HG03439 (cell line): ENCODE measurements at regions not wholly inside any gene's neighbourhood (a gene's known extent, or its start where the extent isn't known, plus 50 kb on each side); places are given as distances from the start of the nearest gene placed in this dataset.
"Not testable (repeated sequence)": the region's sequence is repeated elsewhere in the genome, so short reads cannot be mapped to it uniquely, and the experiment has no call there.

ENCODE experiments used
- ATAC-seq: cut with Tn5 transposase; IDR thresholded peaks from one replicate; pipeline ENCODE4 v1.9.1; 2021; ENCODE audit warnings: mild to moderate bottlenecking, moderate library complexity; ENCODE audit not compliant: unreplicated experiment

- ATAC-seq = no peak
Observed at GRCh38 chr1:195763907-195764374, 844.3 kb downstream of the KCNT2 start.

DNA sequence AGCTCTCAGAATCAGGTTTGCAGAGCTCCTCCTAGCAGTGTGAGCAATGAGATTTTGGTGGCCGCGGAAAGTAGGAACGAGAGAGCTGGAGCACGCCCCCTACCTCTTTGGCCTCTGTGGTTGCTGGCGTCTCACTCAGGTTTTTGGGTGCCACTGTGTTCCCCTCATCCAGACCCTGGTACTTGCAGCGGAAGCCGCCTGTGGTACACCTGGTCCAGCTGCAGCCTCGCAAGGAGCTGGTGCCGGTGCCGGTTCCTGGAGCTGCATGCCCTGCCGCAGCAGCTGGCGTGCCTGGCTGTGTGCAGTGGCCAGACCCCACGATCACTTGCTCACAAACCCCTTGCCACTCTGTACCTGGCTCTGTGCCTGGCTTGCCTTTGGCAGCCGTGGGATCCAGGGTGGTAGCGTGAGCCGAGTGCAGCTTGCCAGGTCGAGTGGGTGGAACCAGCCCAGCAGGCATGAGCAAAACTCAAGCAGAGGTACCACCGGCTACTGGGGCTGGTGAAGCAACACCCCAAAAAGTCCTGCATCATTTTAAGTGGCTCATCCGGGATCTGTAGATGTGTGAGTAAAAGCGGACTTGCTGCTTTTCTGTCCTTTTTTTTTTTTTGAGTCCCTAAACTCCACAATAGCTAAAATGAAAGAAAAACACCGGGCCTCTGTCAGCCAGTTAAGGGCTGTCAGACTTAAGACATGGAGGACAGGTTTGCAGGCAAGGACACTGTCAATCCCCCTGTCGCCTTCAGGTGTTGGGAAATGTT, 844.9 kb downstream of the KCNT2 start:
- no peak for ATAC-seq

DNA sequence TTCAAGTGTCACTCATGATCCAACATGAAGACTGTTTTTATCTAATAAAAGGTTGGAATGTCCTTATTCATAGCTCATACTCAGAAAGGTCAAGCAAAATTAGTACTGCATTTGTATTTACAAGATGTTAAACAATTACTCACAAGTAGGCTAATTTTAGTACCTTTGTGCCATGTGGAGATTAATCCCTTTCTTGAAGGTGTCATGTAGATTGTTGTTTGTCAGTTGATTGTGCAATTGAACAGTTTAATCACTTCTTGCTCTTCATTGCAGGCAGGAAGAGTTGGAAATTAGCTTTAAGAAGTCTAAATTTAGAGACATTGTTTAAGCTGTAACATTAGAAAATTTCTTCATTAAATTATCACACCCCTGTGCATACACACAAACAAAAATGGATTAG, 847.1 kb downstream of the KCNT2 start:
- no peak for ATAC-seq

DNA sequence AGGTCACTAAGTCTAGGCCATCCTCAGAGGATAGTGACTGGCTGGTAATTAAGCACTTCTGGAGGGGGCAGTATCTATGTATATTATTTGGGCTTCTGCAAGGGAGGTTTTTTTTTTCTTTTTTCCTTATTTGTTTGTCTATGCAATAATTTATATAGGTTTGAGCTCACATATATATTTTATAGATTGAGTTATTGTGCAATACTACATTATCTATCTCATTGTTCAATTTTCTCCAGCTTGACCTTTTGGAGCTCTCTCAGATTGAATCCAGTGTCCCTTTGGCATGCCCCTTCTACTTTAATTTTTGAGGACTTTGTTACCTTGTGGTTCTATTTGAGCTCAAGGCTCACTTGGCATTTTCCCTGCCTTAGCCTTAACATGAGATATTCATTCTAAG, 852.1 kb downstream of the KCNT2 start:
- no peak for ATAC-seq

DNA sequence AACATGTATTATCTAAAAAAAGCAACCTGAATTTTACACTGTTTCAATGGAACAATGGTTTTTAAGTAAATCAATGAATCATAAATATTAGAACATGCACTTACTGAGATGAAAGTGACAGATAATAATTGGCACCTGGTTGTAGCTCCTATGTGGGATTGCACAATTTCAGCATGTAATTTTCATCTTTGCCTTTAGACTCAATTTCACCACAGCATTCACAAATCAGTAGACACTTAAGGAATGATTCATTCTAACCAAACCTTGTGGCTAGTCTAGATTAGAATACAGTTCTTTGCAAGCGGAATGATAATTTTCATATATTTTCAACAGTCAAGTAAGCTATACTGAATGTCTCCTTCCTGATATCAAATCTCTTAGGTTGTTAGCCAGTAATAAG, 853.4 kb downstream of the KCNT2 start:
- no peak for ATAC-seq

GRCh38 chr1:195754303-195754702, 853.9 kb downstream of the KCNT2 start:
- ATAC-seq = no peak

DNA sequence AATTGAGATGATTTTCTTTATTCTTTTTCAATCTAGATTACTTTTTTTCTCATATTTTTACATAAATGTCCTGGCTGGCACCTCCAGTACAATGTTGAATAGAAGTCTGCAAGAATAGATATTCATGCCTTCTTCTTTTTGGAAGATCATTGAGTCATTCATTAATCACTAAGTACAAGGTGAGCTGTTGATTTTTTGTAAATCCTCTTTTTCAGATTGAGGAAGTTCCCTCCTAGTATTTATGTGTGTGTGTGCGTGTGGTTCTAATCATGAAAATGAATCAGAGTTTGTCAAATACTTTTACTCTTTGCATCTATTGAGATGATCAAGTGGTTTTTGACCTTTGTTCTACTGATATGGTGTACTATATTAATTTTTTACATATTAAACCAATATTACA, 859.3 kb downstream of the KCNT2 start:
- no peak for ATAC-seq

DNA sequence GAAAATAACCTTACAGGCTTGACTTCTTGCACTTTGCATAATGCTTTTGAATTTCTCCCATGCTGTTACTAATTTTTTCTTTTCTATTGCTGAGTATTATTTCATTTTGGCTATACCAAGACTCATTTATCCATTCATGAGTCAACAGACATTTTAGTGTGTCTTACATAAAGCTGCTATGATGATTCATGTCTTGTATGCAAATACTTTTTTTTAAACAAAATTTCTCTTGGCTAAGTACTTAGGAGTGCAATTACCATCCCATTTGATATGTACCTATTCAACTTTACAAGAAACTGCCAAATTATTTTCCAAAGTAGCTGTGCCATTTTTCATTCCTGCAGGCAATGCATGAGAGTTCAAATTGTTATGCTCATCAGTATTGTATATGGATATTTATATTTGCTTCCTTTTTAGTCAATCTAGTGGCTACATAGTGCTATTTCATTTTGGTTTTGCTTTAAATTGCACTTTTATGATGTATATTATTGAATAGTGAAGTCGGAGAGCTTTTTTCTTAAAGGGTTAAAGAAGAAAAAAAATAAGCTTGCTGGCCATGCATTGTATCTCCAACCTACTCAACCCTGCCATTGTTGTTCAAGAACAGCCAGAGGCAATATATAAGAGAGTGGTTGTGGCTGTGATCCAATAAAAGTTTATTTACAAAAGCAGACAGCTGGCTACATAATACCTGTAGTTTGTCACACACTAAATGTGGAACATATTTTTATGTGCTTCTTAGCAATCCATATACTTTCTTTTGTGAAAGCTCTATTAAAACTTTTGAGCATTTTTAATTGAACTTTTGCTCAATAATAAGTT, 862.8 kb downstream of the KCNT2 start:
- ATAC-seq = no peak

DNA sequence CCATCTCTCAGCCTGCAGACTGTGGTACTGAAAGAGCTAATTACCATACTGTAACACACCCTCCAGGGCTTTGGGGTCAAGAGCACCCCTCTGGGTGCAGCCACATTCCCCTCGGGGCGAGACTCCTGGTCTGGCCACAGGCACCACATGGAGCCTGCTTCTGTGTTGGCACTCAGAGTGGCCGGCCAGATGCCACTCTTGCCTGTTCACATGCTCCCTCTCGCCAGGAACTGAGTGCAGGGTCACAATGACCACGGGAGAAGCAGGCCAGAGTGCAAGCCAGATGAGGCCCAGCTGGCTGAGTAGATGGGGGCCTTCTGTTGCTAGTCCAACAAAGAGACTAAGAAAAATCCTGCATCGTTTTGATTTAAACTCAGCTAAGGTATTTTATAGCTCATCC, 864.0 kb downstream of the KCNT2 start:
- ATAC-seq = no peak

- ATAC-seq = no peak
Observed at GRCh38 chr1:195740862-195741261, 867.4 kb downstream of the KCNT2 start.

GRCh38 chr1:195738966-195739650, 869.1 kb downstream of the KCNT2 start:
- ATAC-seq = no peak

DNA sequence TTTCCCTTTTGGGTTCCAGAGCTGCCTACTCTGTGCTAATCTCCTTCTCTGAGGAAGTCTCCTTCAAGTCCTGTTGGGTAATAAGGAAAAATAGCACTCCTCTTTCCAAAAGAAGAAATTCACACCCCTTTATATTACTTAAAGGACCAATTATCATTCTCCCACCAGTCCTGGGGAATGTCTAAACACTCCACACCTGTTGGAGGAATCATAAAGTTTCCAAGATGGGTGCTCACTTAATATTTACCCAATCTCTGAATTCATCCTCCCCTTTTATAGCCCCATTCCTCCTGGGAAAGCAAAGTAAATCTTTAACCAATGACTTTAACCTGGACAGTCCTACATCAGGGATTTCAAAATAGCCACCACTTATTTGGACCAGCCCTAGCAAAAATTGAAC, 873.1 kb downstream of the KCNT2 start:
- no peak for ATAC-seq

DNA sequence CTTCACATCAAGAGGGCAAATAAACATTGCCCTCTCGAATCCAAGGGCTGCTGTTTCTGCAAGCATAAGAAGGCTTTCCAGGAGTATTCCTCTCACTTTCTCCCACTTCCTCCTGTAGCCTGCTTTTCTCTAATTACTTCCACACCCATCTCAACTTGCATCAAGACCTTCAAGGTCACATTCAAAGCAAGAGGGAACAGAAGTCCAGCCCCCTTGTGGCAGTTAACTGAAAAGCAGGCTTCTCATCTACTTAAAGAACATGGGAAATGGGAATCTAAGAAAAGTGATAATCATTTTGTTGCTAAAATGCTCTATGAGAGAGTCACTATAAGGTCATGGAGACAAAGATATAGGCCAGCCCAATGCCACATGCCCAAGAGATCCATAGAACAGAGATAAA, 874.4 kb downstream of the KCNT2 start:
- peak; percentile 69 for ATAC-seq

DNA sequence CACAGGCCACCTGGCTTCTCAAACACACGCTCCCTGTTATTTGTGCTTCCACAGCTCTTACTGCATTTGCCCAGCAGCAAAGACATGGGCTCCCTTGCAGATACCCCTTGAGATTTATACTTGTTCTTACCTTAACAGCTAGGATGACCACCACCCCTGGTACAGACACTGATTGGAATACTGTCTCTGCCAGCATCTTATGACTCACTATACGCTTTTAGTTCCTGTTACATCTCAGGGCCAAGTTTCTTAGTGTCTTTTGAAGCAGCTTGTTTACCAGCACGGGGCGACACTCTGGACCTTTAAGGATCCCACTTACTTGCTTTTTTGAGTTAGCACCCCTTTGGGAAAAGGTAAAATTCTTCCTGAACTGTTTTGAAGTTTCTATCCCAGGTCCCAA, 874.8 kb downstream of the KCNT2 start:
- no peak for ATAC-seq

DNA sequence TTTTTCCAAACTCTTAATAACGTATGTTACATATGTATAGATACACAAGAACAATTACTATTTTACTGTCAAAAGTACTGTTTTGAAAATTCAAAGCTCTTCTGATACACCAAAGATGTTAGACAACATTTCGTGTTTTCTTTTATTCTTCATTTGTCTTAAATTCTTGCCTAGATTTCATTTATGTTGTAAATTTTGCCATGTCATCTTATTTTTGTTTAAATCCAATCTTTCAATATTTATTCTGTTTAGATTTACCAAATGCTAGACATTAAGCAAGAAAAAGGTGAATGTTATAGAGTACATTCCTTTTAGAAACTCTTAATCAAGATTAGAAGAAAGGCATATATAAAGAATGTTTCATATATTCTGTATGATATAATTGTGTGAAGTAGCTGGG, 876.9 kb downstream of the KCNT2 start:
- ATAC-seq = no peak

DNA sequence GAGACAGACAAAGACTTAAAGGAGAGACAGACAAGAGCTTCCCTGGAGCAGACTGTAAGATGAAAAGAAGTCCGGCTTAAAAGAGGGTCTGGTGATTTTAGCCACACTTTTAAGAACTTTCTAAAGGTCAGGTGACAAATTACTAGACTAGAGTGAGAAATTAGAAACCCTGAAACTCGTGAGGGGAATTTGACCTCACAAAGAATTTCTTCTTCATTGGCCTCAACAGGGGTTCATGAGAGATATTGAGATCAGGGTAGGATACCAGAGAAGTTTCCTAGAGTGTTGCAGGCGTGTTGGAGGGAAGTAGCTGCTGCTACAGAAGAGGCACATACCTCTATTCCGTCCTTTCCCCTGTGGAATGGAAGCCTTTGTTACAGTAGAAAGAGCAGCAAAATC, 884.4 kb downstream of the KCNT2 start:
- no peak for ATAC-seq

DNA sequence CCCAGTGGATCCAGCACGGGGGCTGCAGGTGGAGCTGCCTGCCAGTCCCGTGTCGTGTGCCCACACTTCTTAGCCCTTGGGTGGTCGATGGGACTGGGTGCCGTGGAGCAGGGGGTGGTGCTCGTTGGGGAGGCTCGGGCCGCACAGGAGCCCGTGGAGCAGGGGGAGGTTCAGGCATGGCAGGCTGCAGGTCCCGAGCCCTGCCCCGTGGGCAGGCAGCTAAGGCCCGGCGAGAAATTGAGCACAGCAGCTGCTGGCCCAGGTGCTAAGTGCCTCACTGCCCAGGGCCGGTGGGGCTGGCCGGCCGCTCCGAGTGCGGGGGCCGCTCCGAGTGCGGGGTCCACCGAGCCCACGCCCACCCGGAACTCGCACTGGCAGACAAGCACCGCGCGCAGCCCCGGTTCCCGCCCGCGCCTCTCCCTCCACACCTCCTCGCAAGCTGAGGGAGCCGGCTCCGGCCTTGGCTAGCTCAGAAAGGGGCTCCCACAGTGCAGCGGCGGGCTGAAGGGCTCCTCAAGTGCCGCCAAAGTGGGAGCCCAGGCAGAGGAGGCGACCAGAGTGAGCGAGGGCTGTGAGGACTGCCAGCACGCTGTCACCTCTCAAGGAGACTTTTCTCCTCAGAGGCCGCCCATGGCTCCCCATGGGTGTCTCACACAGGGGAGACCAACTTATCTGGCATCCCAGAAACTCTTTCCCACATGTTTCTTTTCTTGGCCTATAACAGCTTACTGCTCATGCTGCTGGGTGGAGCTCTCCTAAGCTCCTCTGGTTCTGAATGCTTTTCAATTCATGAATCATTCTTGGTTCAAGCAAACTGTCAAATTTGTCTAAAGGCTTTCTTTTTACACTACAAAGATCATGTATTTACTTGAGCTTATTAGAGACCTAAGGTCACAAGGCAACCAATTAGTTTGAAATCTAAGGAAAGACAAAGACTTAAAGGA, 885.1 kb downstream of the KCNT2 start:
- ATAC-seq = not testable (repeated sequence)

DNA sequence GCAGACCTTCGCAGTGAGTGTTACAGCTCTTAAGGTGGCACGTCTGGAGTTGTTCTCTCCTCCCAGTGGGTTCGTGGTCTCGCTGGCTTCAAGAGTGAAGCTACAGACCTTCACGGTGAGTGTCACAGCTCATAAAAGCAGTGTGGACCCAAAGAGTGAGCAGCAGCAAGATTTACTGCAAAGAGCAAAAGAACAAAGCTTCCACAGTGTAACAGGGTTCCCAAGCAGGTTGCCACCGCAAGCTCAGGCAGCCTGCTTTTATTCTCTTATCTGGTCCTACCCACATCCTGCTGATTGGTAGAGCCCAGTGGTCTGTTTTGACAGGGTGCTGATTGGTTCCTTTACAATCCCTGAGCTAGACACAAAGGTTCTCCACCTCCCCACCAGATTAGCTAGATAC, 886.1 kb downstream of the KCNT2 start:
- ATAC-seq = not testable (repeated sequence)

DNA sequence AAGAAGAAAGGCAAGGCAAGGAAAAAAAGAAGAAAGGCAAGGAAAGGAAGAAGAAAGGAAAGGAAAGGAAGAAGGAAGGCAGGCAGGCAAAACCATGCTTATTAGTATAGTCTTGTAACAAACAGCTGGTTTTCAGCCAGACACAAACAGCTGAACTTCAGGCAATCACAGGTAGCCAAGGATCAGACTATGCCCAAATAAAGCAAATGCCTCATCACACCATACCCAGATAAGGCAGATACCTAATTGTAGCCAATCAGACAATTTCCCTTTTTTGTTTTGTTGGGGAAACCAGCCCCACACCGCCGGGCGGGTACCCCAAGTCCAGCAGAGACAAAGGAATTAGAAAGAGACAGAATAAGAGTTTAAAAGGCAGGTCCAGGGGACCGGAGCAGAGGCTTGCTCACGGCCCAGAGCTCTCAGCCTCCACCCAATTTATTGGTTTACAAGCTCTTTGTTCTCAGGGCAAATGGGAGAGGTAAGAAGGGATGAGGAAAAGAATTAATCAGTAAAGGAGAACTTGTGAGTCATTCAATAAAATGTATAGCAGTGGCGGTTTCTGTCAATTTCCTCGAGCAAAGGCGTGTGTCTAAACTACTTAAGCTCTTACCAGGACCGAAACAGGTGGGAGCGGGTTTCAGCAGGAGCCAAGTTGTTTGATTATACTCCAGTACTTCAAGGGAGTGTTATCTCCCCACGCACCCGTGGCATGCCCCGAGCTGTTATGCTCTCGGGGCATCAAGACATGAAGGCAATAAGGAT, 886.8 kb downstream of the KCNT2 start:
- no peak for ATAC-seq

- no peak for ATAC-seq
Observed at GRCh38 chr1:195717651-195718050, 890.6 kb downstream of the KCNT2 start.
